ENCODE measurements at regions not wholly inside any gene's neighbourhood (a gene's known extent, or its start where the extent isn't known, plus 50 kb on each side); places are given as distances from the start of the nearest gene placed in this dataset.

DNA sequence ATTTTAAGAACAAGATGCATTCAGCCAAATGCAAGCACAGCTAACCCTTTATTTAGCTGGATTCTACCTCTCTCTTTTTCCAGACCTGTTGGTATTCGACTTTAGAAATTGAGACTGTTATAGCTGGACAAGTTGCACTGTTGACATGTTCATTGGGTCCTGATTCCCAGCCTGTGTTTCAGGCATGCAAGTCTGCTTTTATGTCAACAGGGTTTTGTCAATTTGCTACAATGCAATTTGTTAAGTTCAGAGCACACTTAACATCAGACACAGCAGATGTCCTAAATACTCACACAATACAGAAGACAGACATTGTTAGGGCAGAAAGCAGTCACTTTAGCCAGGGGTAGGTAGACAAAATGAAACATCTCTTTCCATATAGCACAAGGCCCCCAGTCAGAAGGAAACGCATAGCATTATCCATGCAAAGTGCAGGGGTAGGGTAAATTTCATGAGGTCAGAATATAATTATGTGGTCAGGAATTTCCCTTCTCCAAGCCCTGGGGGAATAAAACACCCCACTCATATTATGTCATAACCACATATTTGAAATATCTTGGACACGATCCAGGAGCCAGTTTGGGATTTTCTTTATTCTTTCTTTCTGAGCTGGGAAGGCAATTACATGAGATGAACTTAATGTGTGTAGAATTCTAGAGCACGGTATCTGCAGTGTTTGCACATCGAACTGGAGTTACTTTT lies 504.1 kb downstream of the NTRK3 start:
- Histone ChIP-seq H3K36me3 (ENCODE audit: low read depth) (no peaks in the 10 kb centered on the region), H3K4me1 (ENCODE audit: low read depth) (no peaks in the 10 kb centered on the region), H3K9me3 (no peaks in the 10 kb centered on the region), H3K4me3 (no peak overlapping the region)
- TF ChIP-seq, protein P1, sequence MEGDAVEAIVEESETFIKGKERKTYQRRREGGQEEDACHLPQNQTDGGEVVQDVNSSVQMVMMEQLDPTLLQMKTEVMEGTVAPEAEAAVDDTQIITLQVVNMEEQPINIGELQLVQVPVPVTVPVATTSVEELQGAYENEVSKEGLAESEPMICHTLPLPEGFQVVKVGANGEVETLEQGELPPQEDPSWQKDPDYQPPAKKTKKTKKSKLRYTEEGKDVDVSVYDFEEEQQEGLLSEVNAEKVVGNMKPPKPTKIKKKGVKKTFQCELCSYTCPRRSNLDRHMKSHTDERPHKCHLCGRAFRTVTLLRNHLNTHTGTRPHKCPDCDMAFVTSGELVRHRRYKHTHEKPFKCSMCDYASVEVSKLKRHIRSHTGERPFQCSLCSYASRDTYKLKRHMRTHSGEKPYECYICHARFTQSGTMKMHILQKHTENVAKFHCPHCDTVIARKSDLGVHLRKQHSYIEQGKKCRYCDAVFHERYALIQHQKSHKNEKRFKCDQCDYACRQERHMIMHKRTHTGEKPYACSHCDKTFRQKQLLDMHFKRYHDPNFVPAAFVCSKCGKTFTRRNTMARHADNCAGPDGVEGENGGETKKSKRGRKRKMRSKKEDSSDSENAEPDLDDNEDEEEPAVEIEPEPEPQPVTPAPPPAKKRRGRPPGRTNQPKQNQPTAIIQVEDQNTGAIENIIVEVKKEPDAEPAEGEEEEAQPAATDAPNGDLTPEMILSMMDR (IDR thresholded peaks at IDR 0.05): no peak
- DNase-seq (no peak), ATAC-seq (no peak)
- intact Hi-C loops (cut with DNase I, micrococcal nuclease): no loop called here

DNA sequence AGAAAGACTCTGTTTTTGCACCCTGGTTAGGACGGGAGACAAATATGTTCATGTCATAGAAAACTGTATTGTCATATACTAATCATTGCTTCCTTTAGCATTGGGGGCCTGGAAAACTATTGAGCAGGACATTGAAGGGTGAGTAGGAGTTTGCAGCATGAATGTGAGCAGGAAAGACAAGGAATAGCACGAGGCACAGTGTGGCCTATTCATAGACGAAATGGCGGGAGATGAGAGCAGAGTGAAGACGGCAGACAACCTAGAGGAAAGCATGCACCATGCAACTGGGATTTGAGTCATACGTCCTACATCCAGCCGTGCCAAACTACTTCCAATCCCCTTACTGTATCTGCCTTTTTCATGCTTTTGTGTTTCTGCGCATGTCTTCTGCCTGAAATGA lies 508.1 kb downstream of the NTRK3 start:
- intact Hi-C loops (cut with DNase I, micrococcal nuclease): no loop called here
- Histone ChIP-seq H3K9me3 (no peaks in the 10 kb centered on the region), H3K4me1 (ENCODE audit: low read depth) (no peaks in the 10 kb centered on the region), H3K4me3 (no peak overlapping the region), H3K36me3 (ENCODE audit: low read depth) (no peaks in the 10 kb centered on the region)
- ATAC-seq (no peak), DNase-seq (no peak)
- TF ChIP-seq, protein P1 (IDR thresholded peaks at IDR 0.05): no peak

DNA sequence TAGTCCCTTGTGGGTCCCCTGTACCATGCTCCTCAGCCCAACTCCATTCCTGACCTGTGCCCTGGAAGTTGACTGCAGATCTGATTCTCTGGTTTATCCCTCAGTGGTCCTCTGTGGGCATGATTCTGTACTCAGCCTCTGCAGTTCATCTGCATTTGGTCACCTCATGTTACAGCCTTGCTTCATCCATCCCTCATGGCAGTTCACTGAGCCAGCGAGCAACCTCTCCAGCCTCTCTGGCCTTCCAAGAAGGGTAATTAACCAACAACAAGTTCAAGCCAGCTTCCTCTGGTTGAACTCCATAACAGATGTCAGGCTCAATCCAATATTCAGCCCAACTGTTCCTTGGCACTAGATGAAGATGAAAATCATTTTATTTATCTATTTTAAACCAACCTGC lies 509.5 kb downstream of the NTRK3 start:
- Histone ChIP-seq H3K4me3 (no peak overlapping the region), H3K9me3 (no peaks in the 10 kb centered on the region), H3K36me3 (ENCODE audit: low read depth) (no peaks in the 10 kb centered on the region), H3K4me1 (ENCODE audit: low read depth) (no peaks in the 10 kb centered on the region)
- ATAC-seq (no peak), DNase-seq (no peak)
- TF ChIP-seq, protein P1 (IDR thresholded peaks at IDR 0.05): no peak
- intact Hi-C loops (cut with DNase I, micrococcal nuclease): no loop called here

DNA sequence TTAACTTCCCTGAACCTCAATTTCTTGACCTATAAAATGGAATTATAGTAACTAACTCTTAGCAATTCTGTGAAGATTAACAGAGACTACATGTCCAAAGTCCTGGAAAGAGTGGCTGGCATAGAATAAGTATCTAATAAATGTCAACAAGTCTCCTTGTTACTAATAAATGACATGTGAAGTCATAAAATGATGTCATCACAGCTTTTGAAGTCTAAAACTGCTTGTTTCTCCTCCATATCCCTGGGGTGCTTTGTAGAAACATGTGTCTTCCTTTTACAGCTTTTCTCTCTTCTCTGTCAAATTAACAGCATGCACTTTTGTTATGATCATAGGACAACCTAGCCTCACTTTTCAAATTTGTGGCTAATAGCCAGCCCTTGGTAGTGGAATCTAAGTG lies 510.2 kb downstream of the NTRK3 start:
- Histone ChIP-seq H3K9me3 (no peaks in the 10 kb centered on the region), H3K36me3 (ENCODE audit: low read depth) (no peaks in the 10 kb centered on the region), H3K4me3 (no peak overlapping the region), H3K4me1 (ENCODE audit: low read depth) (no peaks in the 10 kb centered on the region)
- no peak for ATAC-seq
- no peak for DNase-seq
- intact Hi-C loops (cut with DNase I, micrococcal nuclease): no loop called here
- TF ChIP-seq, protein P1 (IDR thresholded peaks at IDR 0.05): no peak

DNA sequence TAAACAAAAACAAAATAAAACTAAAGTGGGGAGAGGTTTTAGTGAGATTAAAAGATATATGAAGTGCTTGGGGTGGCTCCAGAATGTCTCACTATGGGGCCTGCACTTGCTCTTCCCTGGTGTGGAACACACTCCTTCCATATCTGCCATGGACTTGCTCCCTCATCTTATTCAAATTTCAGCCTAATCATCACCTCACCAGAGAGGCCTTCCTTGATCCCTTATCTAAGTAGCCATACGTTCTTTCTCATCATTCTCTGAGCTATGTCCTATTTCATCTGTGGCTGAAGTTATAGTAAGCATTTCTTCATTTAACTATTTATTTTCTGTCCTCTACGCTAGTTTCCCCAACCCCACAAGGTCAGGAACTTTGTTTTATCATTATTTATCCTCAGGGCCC lies 511.7 kb downstream of the NTRK3 start:
- Histone ChIP-seq H3K4me1 (ENCODE audit: low read depth) (no peaks in the 10 kb centered on the region), H3K9me3 (no peaks in the 10 kb centered on the region), H3K36me3 (ENCODE audit: low read depth) (no peaks in the 10 kb centered on the region), H3K4me3 (no peak overlapping the region)
- no peak for DNase-seq
- intact Hi-C loops (cut with DNase I, micrococcal nuclease): no loop called here
- TF ChIP-seq, protein P1 (IDR thresholded peaks at IDR 0.05): no peak
- no peak for ATAC-seq

DNA sequence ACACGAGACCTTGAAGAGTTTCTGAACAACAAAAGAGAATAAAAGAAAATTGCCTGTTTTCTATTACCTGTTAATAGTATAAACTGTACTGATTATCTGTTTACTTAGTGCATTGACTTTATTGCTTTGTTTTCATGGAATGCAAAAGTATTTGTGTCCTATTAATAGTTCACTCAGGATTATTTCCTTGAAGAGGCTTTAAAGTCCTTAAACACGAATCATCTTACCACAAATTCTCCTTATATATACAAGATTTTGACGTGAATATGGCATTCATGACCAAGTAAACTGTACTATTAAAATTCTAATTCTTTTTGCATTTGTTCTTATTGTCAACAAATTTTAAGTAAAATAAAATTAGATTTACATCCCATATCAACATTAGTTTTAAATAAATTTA lies 513.0 kb downstream of the NTRK3 start:
- intact Hi-C loops (cut with DNase I, micrococcal nuclease): no loop called here
- Histone ChIP-seq H3K36me3 (ENCODE audit: low read depth) (no peaks in the 10 kb centered on the region), H3K4me3 (no peak overlapping the region), H3K4me1 (ENCODE audit: low read depth) (no peaks in the 10 kb centered on the region), H3K9me3 (no peaks in the 10 kb centered on the region)
- ATAC-seq (no peak), DNase-seq (no peak)
- TF ChIP-seq, protein P1 (IDR thresholded peaks at IDR 0.05): no peak

All from mucosa of descending colon (tissue), 3 donors.